Thymus (tissue), 11 donors: ENCODE measurements at regions not wholly inside any gene's neighbourhood (a gene's known extent, or its start where the extent isn't known, plus 50 kb on each side); places are given as distances from the start of the nearest gene placed in this dataset.

ENCODE experiments used
- DNase-seq, 9 donors: peaks; one replicate each; pipeline ENCODE4 v3.0.0-alpha.2; 2013; ENCODE audit warnings: low spot score in 9 of 9, low read depth in 6 of 9, missing footprints in 1 of 9
- H3K27ac ChIP-seq, 2 donors: one replicate each; pipeline ENCODE4 v1.5.1; 2013; ENCODE audit warnings: control low read depth in 1 of 2, low read depth in 1 of 2, low read length in 1 of 2, mild to moderate bottlenecking in 1 of 2, moderate library complexity in 1 of 2
- H3K27me3 ChIP-seq, 2 donors: one replicate each; pipeline ENCODE4 v1.5.1; 2013; ENCODE audit warnings: low read length in 1 of 2; ENCODE audit not compliant: control insufficient read depth in 2 of 2, insufficient read depth in 1 of 2
- H3K36me3 ChIP-seq, 2 donors: one replicate each; pipeline ENCODE4 v1.5.1; 2013; ENCODE audit warnings: low read length in 1 of 2, mild to moderate bottlenecking in 1 of 2, moderate library complexity in 1 of 2; ENCODE audit not compliant: control insufficient read depth in 2 of 2, insufficient read depth in 2 of 2
- H3K4me1 ChIP-seq, 2 donors: one replicate each; pipeline ENCODE4 v1.5.1; 2013; ENCODE audit warnings: low read length in 2 of 2; ENCODE audit not compliant: control insufficient read depth in 2 of 2, insufficient read depth in 2 of 2
- H3K4me3 ChIP-seq, 2 donors: one replicate each; pipeline ENCODE4 v1.5.1; 2013; ENCODE audit warnings: low read length in 2 of 2, control low read depth in 1 of 2, mild to moderate bottlenecking in 1 of 2
- H3K9me3 ChIP-seq, 2 donors: one replicate each; pipeline ENCODE4 v1.5.1; 2013; ENCODE audit warnings: low read length in 1 of 2, mild to moderate bottlenecking in 1 of 2; ENCODE audit not compliant: control insufficient read depth in 2 of 2, insufficient read depth in 1 of 2
- WGBS: extraction: QIAGEN DNeasy Blood & Tissue Kit; methylation state at CpG from one replicate; pipeline ENCODE4 v1.1.7; 2013; 5-methylcytosine and 5-hydroxymethylcytosine counted together
- donor health status: healthy.

- 92% methylated on average over 2 of the region's 2 CpGs for WGBS
- Histone ChIP-seq H3K36me3 (no peaks in the 10 kb centered on the region), H3K27ac (no peak overlapping the region)
Measured at GRCh38 chr4:35697210-35697736, 547.0 kb downstream of the ARAP2 start.

GRCh38 chr4:35700663-35701062 lies 543.7 kb downstream of the ARAP2 start:
- no peaks in the 10 kb centered on the region for H3K36me3 ChIP-seq
- no peak overlapping the region for H3K4me3 ChIP-seq
- no peaks in the 10 kb centered on the region for H3K27me3 ChIP-seq
- no peak overlapping the region for H3K27ac ChIP-seq
- no peaks in the 10 kb centered on the region for H3K9me3 ChIP-seq
- 85% methylated on average over 2 of the region's 2 CpGs for WGBS
- no peaks in the 10 kb centered on the region for H3K4me1 ChIP-seq
- no peak for DNase-seq

More at GRCh38 chr4:35697210-35697736, 547.0 kb downstream of the ARAP2 start:
- no peak for DNase-seq
- H3K4me1 ChIP-seq, result no peaks in the 10 kb centered on the region
- H3K4me3 ChIP-seq, result no peak overlapping the region
- H3K9me3 ChIP-seq, result no peaks in the 10 kb centered on the region
- no peaks in the 10 kb centered on the region for H3K27me3 ChIP-seq

GRCh38 chr4:35709080-35709479 lies 535.2 kb downstream of the ARAP2 start:
- Histone ChIP-seq H3K27ac (no peak overlapping the region), H3K27me3 (no peaks in the 10 kb centered on the region), H3K36me3 (no peaks in the 10 kb centered on the region), H3K4me1 (no peaks in the 10 kb centered on the region), H3K9me3 (peaks cover 4 to 19% of the 10 kb centered on the region in 2 donors), H3K4me3 (no peak overlapping the region)
- no peak for DNase-seq
- 89% methylated on average over 2 of the region's 2 CpGs for WGBS

- DNase-seq, result no peak
- no peaks in the 10 kb centered on the region for H3K27me3 ChIP-seq
- 90% methylated on average over 3 of the region's 3 CpGs for WGBS
- no peak overlapping the region for H3K4me3 ChIP-seq
- H3K9me3 ChIP-seq, result peaks cover 4 to 19% of the 10 kb centered on the region in 2 donors
- no peak overlapping the region for H3K27ac ChIP-seq
- H3K36me3 ChIP-seq, result no peaks in the 10 kb centered on the region
- no peaks in the 10 kb centered on the region for H3K4me1 ChIP-seq
Measured at GRCh38 chr4:35710343-35710742, 534.0 kb downstream of the ARAP2 start.

- no peaks in the 10 kb centered on the region for H3K36me3 ChIP-seq
Measured at GRCh38 chr4:35711127-35711526, 533.2 kb downstream of the ARAP2 start.

GRCh38 chr4:35723973-35724372 lies 520.3 kb downstream of the ARAP2 start:
- H3K27me3 ChIP-seq, result no peaks in the 10 kb centered on the region
- no peak overlapping the region for H3K27ac ChIP-seq
- H3K4me1 ChIP-seq, result no peaks in the 10 kb centered on the region
- WGBS, result 98% methylated on average over 3 of the region's 3 CpGs
- H3K36me3 ChIP-seq, result no peaks in the 10 kb centered on the region
- H3K9me3 ChIP-seq, result no peaks in the 10 kb centered on the region
- DNase-seq, result no peak
- no peak overlapping the region for H3K4me3 ChIP-seq

More at GRCh38 chr4:35711127-35711526, 533.2 kb downstream of the ARAP2 start:
- 92% methylated on average over 2 of the region's 2 CpGs for WGBS
- DNase-seq, result no peak
- H3K27ac ChIP-seq, result no peak overlapping the region
- no peak overlapping the region for H3K4me3 ChIP-seq
- H3K27me3 ChIP-seq, result no peaks in the 10 kb centered on the region
- H3K4me1 ChIP-seq, result no peaks in the 10 kb centered on the region
- H3K9me3 ChIP-seq, result peaks cover 4 to 19% of the 10 kb centered on the region in 2 donors

GRCh38 chr4:35725131-35725530 lies 519.2 kb downstream of the ARAP2 start:
- Histone ChIP-seq H3K9me3 (no peaks in the 10 kb centered on the region), H3K27me3 (no peaks in the 10 kb centered on the region), H3K27ac (no peak overlapping the region), H3K4me1 (no peaks in the 10 kb centered on the region), H3K4me3 (no peak overlapping the region), H3K36me3 (no peaks in the 10 kb centered on the region)
- WGBS, result 94% methylated on average over 1 of the region's 1 CpG
- DNase-seq, result no peak

GRCh38 chr4:35730414-35730813 lies 513.9 kb downstream of the ARAP2 start:
- H3K36me3 ChIP-seq, result no peaks in the 10 kb centered on the region
- H3K27ac ChIP-seq, result no peak overlapping the region
- DNase-seq, result no peak
- H3K27me3 ChIP-seq, result no peaks in the 10 kb centered on the region
- no peaks in the 10 kb centered on the region for H3K4me1 ChIP-seq
- no peak overlapping the region for H3K4me3 ChIP-seq
- WGBS, result 90% methylated on average over 2 of the region's 2 CpGs
- H3K9me3 ChIP-seq, result no peaks in the 10 kb centered on the region

GRCh38 chr4:35734381-35735098 lies 509.8 kb downstream of the ARAP2 start:
- H3K4me3 ChIP-seq, result no peak overlapping the region
- 85% methylated on average over 3 of the region's 3 CpGs for WGBS
- no peaks in the 10 kb centered on the region for H3K36me3 ChIP-seq
- H3K4me1 ChIP-seq, result no peaks in the 10 kb centered on the region
- H3K27me3 ChIP-seq, result no peaks in the 10 kb centered on the region
- H3K27ac ChIP-seq, result no peak overlapping the region
- H3K9me3 ChIP-seq, result no peaks in the 10 kb centered on the region
- DNase-seq, result no peak
